Neural cell (in vitro differentiated cells): ENCODE measurements at regions not wholly inside any gene's neighbourhood (a gene's known extent, or its start where the extent isn't known, plus 50 kb on each side); places are given as distances from the start of the nearest gene placed in this dataset.

ENCODE experiments used
- CTCF ChIP-seq: fragments of 450-650 bp; IDR thresholded peaks from 2 replicates; pipeline ENCODE4 v1.5.1; 2014; ENCODE audit warnings: antibody characterized with exemption, mild to moderate bottlenecking, moderate library complexity; ENCODE audit not compliant: poor library complexity, severe bottlenecking
- EZH2 ChIP-seq: fragments of 200-600, 300-800 bp; shearing (Covaris generic), sonication (generic); IDR thresholded peaks from 2 replicates; pipeline ENCODE4 v1.6.1; 2014; ENCODE audit warnings: antibody characterized with exemption, low read length, borderline replicate concordance, mild to moderate bottlenecking; ENCODE audit not compliant: insufficient read depth, poor library complexity, severe bottlenecking
- RAD21 ChIP-seq: fragments of 450-650 bp; conservative IDR thresholded peaks from 2 replicates; pipeline ENCODE4 v1.6.1; 2014; ENCODE audit warnings: antibody characterized with exemption, mild to moderate bottlenecking, moderate library complexity
- REST ChIP-seq: IDR thresholded peaks from 2 replicates; pipeline ENCODE4 v1.6.1; 2012; ENCODE audit warnings: borderline replicate concordance
- SMC3 ChIP-seq: fragments of 450-650 bp; conservative IDR thresholded peaks from 2 replicates; pipeline ENCODE4 v1.6.1; 2014; ENCODE audit warnings: antibody characterized with exemption, mild to moderate bottlenecking, moderate library complexity; ENCODE audit not compliant: poor library complexity

GRCh38 chr2:196452758-196453157, 186.8 kb upstream of the CCDC150 start:
- TF ChIP-seq CTCF, result no peak
- TF ChIP-seq EZH2, result no peak
- no peak for TF ChIP-seq RAD21
- TF ChIP-seq SMC3, result no peak
- TF ChIP-seq REST, result no peak
